Hepatocyte (in vitro differentiated cells): ENCODE measurements at regions not wholly inside any gene's neighbourhood (a gene's known extent, or its start where the extent isn't known, plus 50 kb on each side); places are given as distances from the start of the nearest gene placed in this dataset.

Experiments
- DNase-seq: peaks from one replicate; pipeline ENCODE4 v3.0.0-alpha.2; 2016; ENCODE audit warnings: low spot score
- H2AFZ ChIP-seq: fragments of 200-600 bp; sonication (generic); 2 replicates; pipeline ENCODE4 v1.6.0; 2016; ENCODE audit warnings: antibody characterized with exemption, mild to moderate bottlenecking
- H3K27ac ChIP-seq: fragments of 200-600 bp; sonication (generic); 2 replicates; pipeline ENCODE4 v1.5.1; 2016; ENCODE audit warnings: mild to moderate bottlenecking
- H3K27me3 ChIP-seq: fragments of 200-600 bp; sonication (generic); 2 replicates; pipeline ENCODE4 v1.6.1; 2016
- H3K36me3 ChIP-seq: fragments of 200-600 bp; sonication (generic); replicated peaks from 2 replicates; pipeline ENCODE4 v1.5.1; 2016; ENCODE audit warnings: low read depth; ENCODE audit not compliant: insufficient read depth
- H3K4me1 ChIP-seq: fragments of 200-600 bp; sonication (generic); 2 replicates; pipeline ENCODE4 v1.5.1; 2016; ENCODE audit warnings: mild to moderate bottlenecking, moderate library complexity; ENCODE audit not compliant: insufficient read depth
- H3K4me2 ChIP-seq: fragments of 200-600 bp; sonication (generic); 2 replicates; pipeline ENCODE4 v1.6.0; 2016
- H3K4me3 ChIP-seq: fragments of 200-600 bp; sonication (generic); 2 replicates; pipeline ENCODE4 v1.5.1; 2016; ENCODE audit warnings: mild to moderate bottlenecking
- H3K79me2 ChIP-seq: fragments of 200-600 bp; sonication (generic); 2 replicates; pipeline ENCODE4 v1.6.0; 2017; ENCODE audit warnings: mild to moderate bottlenecking
- H3K9me2 ChIP-seq: fragments of 200-600 bp; sonication (generic); replicated peaks from 2 replicates; pipeline ENCODE4 v1.6.0; 2017; ENCODE audit warnings: mild to moderate bottlenecking; ENCODE audit not compliant: insufficient read depth
- H3K9me3 ChIP-seq: fragments of 200-600 bp; sonication (generic); 2 replicates; pipeline ENCODE4 v1.5.1; 2016; ENCODE audit warnings: low read depth, mild to moderate bottlenecking
- H4K20me1 ChIP-seq: fragments of 200-600 bp; sonication (generic); 2 replicates; pipeline ENCODE4 v1.6.0; 2016; ENCODE audit warnings: mild to moderate bottlenecking; ENCODE audit not compliant: insufficient read depth, poor library complexity, severe bottlenecking
- EZH2 ChIP-seq: fragments of 200-600 bp; sonication (generic); IDR thresholded peaks from 2 replicates; pipeline ENCODE4 v1.6.1; 2016; ENCODE audit warnings: antibody characterized with exemption, mild to moderate bottlenecking, borderline replicate concordance
- EZH2phosphoT487 ChIP-seq: fragments of 200-600 bp; sonication (generic); IDR thresholded peaks from one replicate; pipeline ENCODE4 v1.6.1; 2018; ENCODE audit warnings: antibody characterized with exemption, mild to moderate bottlenecking, low read depth, moderate library complexity; ENCODE audit not compliant: unreplicated experiment, severe bottlenecking
- WGBS: methylation state at CpG from one replicate; pipeline ENCODE4 v1.1.6; 2016; ENCODE audit warnings: low lambda C conversion rate; ENCODE audit errors: missing lambda C conversion rate; 5-methylcytosine and 5-hydroxymethylcytosine counted together
- TF ChIP-seq, protein P1 (sequence below): fragments of 200-600 bp; sonication (generic); IDR thresholded peaks from 2 replicates; pipeline ENCODE4 v1.5.1; 2016; ENCODE audit warnings: antibody characterized with exemption, mild to moderate bottlenecking; ENCODE audit not compliant: poor library complexity

DNA sequence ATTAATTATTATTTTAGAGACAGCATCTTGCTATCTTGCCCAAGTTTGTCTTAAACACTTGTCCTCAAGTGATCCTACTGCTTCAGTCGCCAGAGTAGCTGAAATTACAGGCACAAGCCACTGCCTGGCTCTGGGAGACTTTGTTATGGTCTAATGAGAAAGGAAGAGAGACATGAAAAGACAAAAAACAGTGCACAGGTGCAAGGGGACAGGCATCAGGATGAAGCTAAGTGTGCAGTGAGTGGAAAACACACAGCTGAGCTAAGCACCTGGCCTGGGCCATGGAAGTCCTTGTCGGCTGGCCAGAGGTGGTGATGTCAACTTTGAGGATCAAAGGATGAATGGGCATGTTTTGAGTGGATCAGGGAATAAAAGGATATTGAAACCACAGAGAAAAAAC, 102.7 kb downstream of the HS3ST1 start:
- WGBS, result 86% methylated on average over 2 of the region's 2 CpGs
- no peak for DNase-seq
- Histone ChIP-seq H3K27me3 (no peaks in the 10 kb centered on the region), H3K4me2 (no peak overlapping the region), H3K9me3 (no peaks in the 10 kb centered on the region), H3K36me3 (no peaks in the 10 kb centered on the region), H3K4me3 (no peak overlapping the region), H3K9me2 (no peaks in the 10 kb centered on the region), H3K27ac (no peak overlapping the region), H3K4me1 (no peaks in the 10 kb centered on the region), H4K20me1 (no peaks in the 10 kb centered on the region), H3K79me2 (no peaks in the 10 kb centered on the region), H2AFZ (no peak overlapping the region)
- TF ChIP-seq EZH2phosphoT487, result no peak
- TF ChIP-seq, protein P1, sequence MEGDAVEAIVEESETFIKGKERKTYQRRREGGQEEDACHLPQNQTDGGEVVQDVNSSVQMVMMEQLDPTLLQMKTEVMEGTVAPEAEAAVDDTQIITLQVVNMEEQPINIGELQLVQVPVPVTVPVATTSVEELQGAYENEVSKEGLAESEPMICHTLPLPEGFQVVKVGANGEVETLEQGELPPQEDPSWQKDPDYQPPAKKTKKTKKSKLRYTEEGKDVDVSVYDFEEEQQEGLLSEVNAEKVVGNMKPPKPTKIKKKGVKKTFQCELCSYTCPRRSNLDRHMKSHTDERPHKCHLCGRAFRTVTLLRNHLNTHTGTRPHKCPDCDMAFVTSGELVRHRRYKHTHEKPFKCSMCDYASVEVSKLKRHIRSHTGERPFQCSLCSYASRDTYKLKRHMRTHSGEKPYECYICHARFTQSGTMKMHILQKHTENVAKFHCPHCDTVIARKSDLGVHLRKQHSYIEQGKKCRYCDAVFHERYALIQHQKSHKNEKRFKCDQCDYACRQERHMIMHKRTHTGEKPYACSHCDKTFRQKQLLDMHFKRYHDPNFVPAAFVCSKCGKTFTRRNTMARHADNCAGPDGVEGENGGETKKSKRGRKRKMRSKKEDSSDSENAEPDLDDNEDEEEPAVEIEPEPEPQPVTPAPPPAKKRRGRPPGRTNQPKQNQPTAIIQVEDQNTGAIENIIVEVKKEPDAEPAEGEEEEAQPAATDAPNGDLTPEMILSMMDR, result no peak
- TF ChIP-seq EZH2, result no peak

DNA sequence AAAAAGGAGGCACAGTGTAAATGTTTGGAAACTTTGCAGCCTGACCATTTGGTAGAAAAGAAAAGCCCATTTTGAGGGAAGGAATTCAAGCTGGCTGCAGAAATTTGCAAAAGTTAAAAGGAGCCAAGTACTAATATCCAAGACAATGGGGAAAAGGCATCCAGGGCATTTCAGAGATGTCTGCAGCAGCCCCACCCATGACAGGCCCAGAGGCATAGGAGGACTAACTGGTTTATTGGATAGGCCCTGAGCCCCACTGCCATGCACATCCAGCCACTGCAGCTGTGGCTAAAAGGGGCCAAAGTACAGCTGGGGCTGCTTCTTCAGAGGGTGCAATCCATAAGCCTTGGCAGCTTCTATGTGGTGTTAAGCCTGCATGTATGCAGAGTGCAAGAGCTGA, 104.9 kb downstream of the HS3ST1 start:
- Histone ChIP-seq H3K79me2 (no peaks in the 10 kb centered on the region), H3K9me3 (no peaks in the 10 kb centered on the region), H4K20me1 (no peaks in the 10 kb centered on the region), H3K9me2 (no peaks in the 10 kb centered on the region), H3K4me1 (no peaks in the 10 kb centered on the region), H3K27me3 (no peaks in the 10 kb centered on the region), H2AFZ (no peak overlapping the region), H3K36me3 (no peaks in the 10 kb centered on the region), H3K4me3 (no peak overlapping the region), H3K27ac (no peak overlapping the region), H3K4me2 (no peak overlapping the region)
- no peak for DNase-seq
- no peak for TF ChIP-seq EZH2phosphoT487
- TF ChIP-seq, protein P1, result no peak

DNA sequence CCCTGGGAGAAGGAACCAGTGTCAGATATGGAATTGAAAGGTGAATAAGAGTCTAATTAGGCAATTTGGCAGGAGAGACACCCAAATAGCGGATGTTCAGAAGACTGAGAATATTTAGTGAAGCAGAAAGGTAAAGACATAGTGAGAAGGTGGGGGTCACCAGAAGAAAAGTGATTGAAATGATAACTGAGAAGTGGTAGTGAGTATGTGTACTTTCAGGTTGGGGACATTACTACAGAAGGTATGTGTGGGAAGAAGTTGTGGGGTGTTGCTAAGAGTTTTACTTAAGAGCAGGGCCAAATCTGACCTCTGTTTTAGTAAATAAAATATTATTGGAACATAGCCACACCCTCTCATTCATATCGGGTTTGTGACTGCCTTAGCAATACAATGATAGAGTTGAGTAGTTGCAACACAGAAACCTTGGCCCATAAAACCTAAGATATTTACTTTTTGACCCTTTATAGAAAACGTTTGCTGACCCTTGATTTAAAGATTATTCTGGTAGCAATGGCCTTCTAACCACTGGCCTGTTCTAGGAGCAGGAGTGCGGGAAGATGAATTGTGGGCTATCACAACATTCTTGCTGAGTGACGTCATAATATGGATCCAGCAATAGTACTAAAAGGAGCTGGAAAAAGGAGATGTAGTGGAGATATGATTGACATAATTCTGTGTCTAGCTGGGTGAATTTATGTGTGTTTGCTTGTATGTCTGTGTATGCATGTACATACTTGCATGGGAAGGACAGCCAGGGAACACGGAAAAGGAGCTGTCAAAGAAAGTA, 115.3 kb downstream of the HS3ST1 start:
- WGBS, result 77% methylated on average over 6 of the region's 6 CpGs
- Histone ChIP-seq H3K4me3 (no peak overlapping the region), H3K9me2 (no peaks in the 10 kb centered on the region), H3K4me2 (no peak overlapping the region), H3K27ac (no peak overlapping the region), H2AFZ (no peak overlapping the region), H3K9me3 (no peaks in the 10 kb centered on the region), H3K79me2 (no peaks in the 10 kb centered on the region), H4K20me1 (no peaks in the 10 kb centered on the region), H3K27me3 (no peaks in the 10 kb centered on the region), H3K4me1 (no peaks in the 10 kb centered on the region), H3K36me3 (no peaks in the 10 kb centered on the region)
- TF ChIP-seq EZH2 (no peak), EZH2phosphoT487 (no peak)
- TF ChIP-seq, protein P1, result no peak
- no peak for DNase-seq

GRCh38 chr4:11312389-11312788, 116.3 kb downstream of the HS3ST1 start:
- Histone ChIP-seq H4K20me1 (no peaks in the 10 kb centered on the region), H3K9me2 (no peaks in the 10 kb centered on the region), H3K36me3 (no peaks in the 10 kb centered on the region), H2AFZ (no peak overlapping the region), H3K79me2 (no peaks in the 10 kb centered on the region), H3K27ac (no peak overlapping the region), H3K4me2 (no peak overlapping the region), H3K4me3 (no peak overlapping the region), H3K9me3 (no peaks in the 10 kb centered on the region), H3K27me3 (no peaks in the 10 kb centered on the region), H3K4me1 (no peaks in the 10 kb centered on the region)
- TF ChIP-seq EZH2 (no peak), EZH2phosphoT487 (no peak)
- TF ChIP-seq, protein P1, result no peak
- no peak for DNase-seq
